ENCODE measurements at regions not wholly inside any gene's neighbourhood (a gene's known extent, or its start where the extent isn't known, plus 50 kb on each side); places are given as distances from the start of the nearest gene placed in this dataset.

DNA sequence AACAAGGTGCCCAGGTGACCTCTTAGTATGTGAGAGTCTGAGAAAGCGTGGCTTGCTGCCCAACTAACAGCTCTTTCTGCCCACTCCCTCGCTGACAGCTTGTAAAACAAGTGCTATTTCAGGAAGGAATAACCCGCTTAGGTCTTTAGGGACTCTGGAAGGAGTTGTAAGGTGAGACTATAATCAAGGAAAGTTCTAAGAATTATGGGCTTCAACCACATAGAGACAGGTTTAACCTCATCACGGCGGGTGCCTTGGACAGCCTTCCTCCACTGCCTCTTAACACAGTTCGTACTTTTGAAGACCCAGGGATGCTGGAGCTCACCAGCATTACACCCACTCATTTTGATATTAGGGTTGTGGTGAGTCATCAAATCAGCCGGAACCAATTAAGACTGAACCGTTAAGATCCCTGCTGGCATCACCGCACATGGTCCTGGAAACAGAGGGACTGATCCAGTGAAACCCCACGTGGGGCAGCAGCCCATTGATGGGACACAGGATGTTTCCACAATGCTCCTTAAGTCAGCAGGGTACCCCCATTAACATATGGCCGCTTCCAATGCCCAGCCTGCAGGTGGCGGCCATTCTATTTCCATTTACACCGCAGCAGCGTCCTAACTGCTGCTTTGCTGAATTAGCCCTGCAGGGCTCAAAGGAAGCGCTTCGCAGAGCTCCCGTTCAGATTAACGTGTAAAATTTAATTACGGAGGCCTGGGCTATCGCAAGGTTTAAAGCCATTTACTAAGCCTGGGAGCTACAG is 176.6 kb upstream of the SDK2 start:
- H3K4me2 ChIP-seq (ENCODE audit: low read length), result no peak overlapping the region
- no peaks in the 10 kb centered on the region for H4K20me1 ChIP-seq (ENCODE audit: low read length)
- H3F3A ChIP-seq (ENCODE audit: low read length, unreplicated experiment), result no peaks in the 10 kb centered on the region
- no peak overlapping the region for H2AFZ ChIP-seq (ENCODE audit: low read length)
- ChIA-PET CTCF (no interaction called here), POLR2A (ENCODE audit: unreplicated experiment) (no interaction called here)
- H3K9ac ChIP-seq (ENCODE audit: low read length), result no peak overlapping the region
- ATAC-seq, result no peak
- H3K27ac ChIP-seq (ENCODE audit: low read length), result no peak overlapping the region
- intact Hi-C loops (cut with micrococcal nuclease), result no loop called here
- H3K9me3 ChIP-seq (ENCODE audit: low read length), result peaks cover 5% of the 10 kb centered on the region; the same call in 1 of the 2 replicates
- no peaks in the 10 kb centered on the region for H3K36me3 ChIP-seq (ENCODE audit: low read depth, low read length)
- peaks cover 54% of the 10 kb centered on the region for H3K27me3 ChIP-seq (ENCODE audit: low read length)
- DNase-seq, result no peak
- BruUV-seq (replicated peaks), result no TSS peak
- H3K9me2 ChIP-seq (replicated peaks; ENCODE audit: low read length), result no peaks in the 10 kb centered on the region
- no peak overlapping the region for H3K4me3 ChIP-seq (ENCODE audit: low read length)
- no peaks in the 10 kb centered on the region for H3K4me1 ChIP-seq (ENCODE audit: insufficient read depth, low read length)
- H3K79me2 ChIP-seq (ENCODE audit: low read length), result no peaks in the 10 kb centered on the region
- TF ChIP-seq CTCF (conservative IDR thresholded peaks at IDR 0.05; ENCODE audit: low read depth, low read length) (no peak), EZH2phosphoT487 (IDR thresholded peaks at IDR 0.05; ENCODE audit: borderline replicate concordance, low read length) (no peak), EZH2 (IDR thresholded peaks at IDR 0.05; ENCODE audit: low read length, unreplicated experiment) (no peak)

GRCh38 chr17:73821665-73822064 is 177.4 kb upstream of the SDK2 start:
- Histone ChIP-seq H3K4me3 (ENCODE audit: low read length) (no peak overlapping the region), H3K9ac (ENCODE audit: low read length) (no peak overlapping the region), H3K27ac (ENCODE audit: low read length) (no peak overlapping the region), H3K79me2 (ENCODE audit: low read length) (no peaks in the 10 kb centered on the region), H3K4me2 (ENCODE audit: low read length) (no peak overlapping the region), H2AFZ (ENCODE audit: low read length) (no peak overlapping the region), H3K4me1 (ENCODE audit: insufficient read depth, low read length) (no peaks in the 10 kb centered on the region), H3K27me3 (ENCODE audit: low read length) (peaks cover 55% of the 10 kb centered on the region), H4K20me1 (ENCODE audit: low read length) (no peaks in the 10 kb centered on the region), H3K9me2 (replicated peaks; ENCODE audit: low read length) (no peaks in the 10 kb centered on the region), H3K9me3 (ENCODE audit: low read length) (peaks cover 5% of the 10 kb centered on the region; the same call in 1 of the 2 replicates), H3F3A (ENCODE audit: low read length, unreplicated experiment) (no peaks in the 10 kb centered on the region), H3K36me3 (ENCODE audit: low read depth, low read length) (no peaks in the 10 kb centered on the region)
- ATAC-seq (no peak), DNase-seq (no peak)
- ChIA-PET CTCF (no interaction called here), POLR2A (ENCODE audit: unreplicated experiment) (no interaction called here)
- intact Hi-C loops (cut with micrococcal nuclease), result no loop called here
- BruUV-seq (replicated peaks), result no TSS peak
- TF ChIP-seq EZH2phosphoT487 (IDR thresholded peaks at IDR 0.05; ENCODE audit: borderline replicate concordance, low read length) (no peak), CTCF (conservative IDR thresholded peaks at IDR 0.05; ENCODE audit: low read depth, low read length) (no peak), EZH2 (IDR thresholded peaks at IDR 0.05; ENCODE audit: low read length, unreplicated experiment) (no peak)

DNA sequence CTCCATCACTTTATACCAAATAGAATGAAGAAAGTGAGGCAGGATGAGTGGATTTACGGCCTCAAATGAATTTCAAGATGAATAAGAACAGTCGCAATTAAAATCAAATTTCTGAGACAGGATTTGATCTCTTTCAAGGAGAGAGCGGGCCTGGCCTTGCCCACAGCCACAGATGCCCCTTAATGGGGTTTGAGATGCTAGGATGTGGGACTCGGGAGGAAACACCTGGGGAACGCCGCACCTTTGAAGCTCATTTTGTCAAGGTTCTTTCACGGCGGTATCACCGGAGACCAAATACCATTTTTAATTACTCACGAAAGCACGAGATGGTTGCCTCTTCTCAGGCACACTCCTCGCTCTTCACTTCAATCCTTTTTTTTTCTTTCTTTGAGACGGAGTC is 178.1 kb upstream of the SDK2 start:
- intact Hi-C loops (cut with micrococcal nuclease), result no loop called here
- no peak overlapping the region for H3K4me3 ChIP-seq (ENCODE audit: low read length)
- no peak overlapping the region for H3K27ac ChIP-seq (ENCODE audit: low read length)
- peaks cover 54% of the 10 kb centered on the region for H3K27me3 ChIP-seq (ENCODE audit: low read length)
- no peak overlapping the region for H2AFZ ChIP-seq (ENCODE audit: low read length)
- peaks cover 5% of the 10 kb centered on the region; the same call in 1 of the 2 replicates for H3K9me3 ChIP-seq (ENCODE audit: low read length)
- ATAC-seq (no peak), DNase-seq (no peak)
- TF ChIP-seq EZH2phosphoT487 (IDR thresholded peaks at IDR 0.05; ENCODE audit: borderline replicate concordance, low read length) (no peak), EZH2 (IDR thresholded peaks at IDR 0.05; ENCODE audit: low read length, unreplicated experiment) (no peak), CTCF (conservative IDR thresholded peaks at IDR 0.05; ENCODE audit: low read depth, low read length) (no peak)
- no peaks in the 10 kb centered on the region for H4K20me1 ChIP-seq (ENCODE audit: low read length)
- CTCF ChIA-PET, result no interaction called here
- no TSS peak for BruUV-seq (replicated peaks)
- H3F3A ChIP-seq (ENCODE audit: low read length, unreplicated experiment), result no peaks in the 10 kb centered on the region
- no peak overlapping the region for H3K9ac ChIP-seq (ENCODE audit: low read length)
- POLR2A ChIA-PET (ENCODE audit: unreplicated experiment), result no interaction called here
- no peak overlapping the region for H3K4me2 ChIP-seq (ENCODE audit: low read length)
- H3K79me2 ChIP-seq (ENCODE audit: low read length), result no peaks in the 10 kb centered on the region
- H3K4me1 ChIP-seq (ENCODE audit: insufficient read depth, low read length), result 0 out of 2 replicates have a peak, but pooled peaks cover under 1% of the 10 kb centered on the region
- H3K9me2 ChIP-seq (replicated peaks; ENCODE audit: low read length), result no peaks in the 10 kb centered on the region
- H3K36me3 ChIP-seq (ENCODE audit: low read depth, low read length), result no peaks in the 10 kb centered on the region

Measured in PC-3 (cell line).